ENCODE measurements at regions not wholly inside any gene's neighbourhood (a gene's known extent, or its start where the extent isn't known, plus 50 kb on each side); places are given as distances from the start of the nearest gene placed in this dataset.

- H3K9me3 Mint-ChIP-seq (ENCODE audit: unreplicated experiment) = no peaks in the 10 kb centered on the region
- no peak overlapping the region for H3K4me3 Mint-ChIP-seq (ENCODE audit: unreplicated experiment)
- no peak for TF ChIP-seq CTCF (IDR thresholded peaks at IDR 0.05; ENCODE audit: unreplicated experiment)
- H3K4me1 Mint-ChIP-seq (ENCODE audit: insufficient read depth, unreplicated experiment) = no peaks in the 10 kb centered on the region
- POLR2A ChIA-PET = no interaction called here
- no peaks in the 10 kb centered on the region for H3K27me3 Mint-ChIP-seq (ENCODE audit: insufficient read depth, unreplicated experiment)
- intact Hi-C loops (cut with micrococcal nuclease) = no loop called here
- no peak overlapping the region for H3K27ac Mint-ChIP-seq (ENCODE audit: low read depth, unreplicated experiment)
- BruUV-seq (replicated peaks) = no TSS peak
- CTCF ChIA-PET = no interaction called here
- DNase-seq (ENCODE audit: unreplicated experiment) = no peak
- no peaks in the 10 kb centered on the region for H3K36me3 Mint-ChIP-seq (ENCODE audit: insufficient read depth, unreplicated experiment)
Observed at GRCh38 chr4:148574502-148574901, 132.3 kb upstream of the NR3C2 start.

GRCh38 chr4:148574066-148574465 is 131.9 kb upstream of the NR3C2 start:
- Mint-ChIP-seq H3K36me3 (ENCODE audit: insufficient read depth, unreplicated experiment) (no peaks in the 10 kb centered on the region), H3K4me1 (ENCODE audit: insufficient read depth, unreplicated experiment) (no peaks in the 10 kb centered on the region), H3K9me3 (ENCODE audit: unreplicated experiment) (no peaks in the 10 kb centered on the region), H3K27me3 (ENCODE audit: insufficient read depth, unreplicated experiment) (no peaks in the 10 kb centered on the region), H3K4me3 (ENCODE audit: unreplicated experiment) (no peak overlapping the region), H3K27ac (ENCODE audit: low read depth, unreplicated experiment) (no peak overlapping the region)
- POLR2A ChIA-PET = no interaction called here
- no TSS peak for BruUV-seq (replicated peaks)
- DNase-seq (ENCODE audit: unreplicated experiment) = no peak
- no peak for TF ChIP-seq CTCF (IDR thresholded peaks at IDR 0.05; ENCODE audit: unreplicated experiment)
- intact Hi-C loops (cut with micrococcal nuclease) = no loop called here
- CTCF ChIA-PET = no interaction called here

GRCh38 chr4:148573296-148573695 is 131.1 kb upstream of the NR3C2 start:
- BruUV-seq (replicated peaks) = no TSS peak
- H3K27me3 Mint-ChIP-seq (ENCODE audit: insufficient read depth, unreplicated experiment) = no peaks in the 10 kb centered on the region
- peak; percentile 3 for DNase-seq (ENCODE audit: unreplicated experiment)
- H3K4me1 Mint-ChIP-seq (ENCODE audit: insufficient read depth, unreplicated experiment) = no peaks in the 10 kb centered on the region
- no peaks in the 10 kb centered on the region for H3K9me3 Mint-ChIP-seq (ENCODE audit: unreplicated experiment)
- H3K36me3 Mint-ChIP-seq (ENCODE audit: insufficient read depth, unreplicated experiment) = no peaks in the 10 kb centered on the region
- ChIA-PET CTCF (no interaction called here), POLR2A (no interaction called here)
- no peak overlapping the region for H3K27ac Mint-ChIP-seq (ENCODE audit: low read depth, unreplicated experiment)
- H3K4me3 Mint-ChIP-seq (ENCODE audit: unreplicated experiment) = no peak overlapping the region
- no peak for TF ChIP-seq CTCF (IDR thresholded peaks at IDR 0.05; ENCODE audit: unreplicated experiment)
- intact Hi-C loops (cut with micrococcal nuclease) = no loop called here

GRCh38 chr4:148565801-148566200 is 123.6 kb upstream of the NR3C2 start:
- POLR2A ChIA-PET = interaction anchor here (0.9 kb wide), 1 partner anchor 266 kb away, joined by 3 read pairs; no protein-coding TSS in a partner anchor
- intact Hi-C loops (cut with micrococcal nuclease) = no loop called here
- Mint-ChIP-seq H3K4me3 (ENCODE audit: unreplicated experiment) (no peak overlapping the region), H3K27ac (ENCODE audit: low read depth, unreplicated experiment) (no peak overlapping the region), H3K36me3 (ENCODE audit: insufficient read depth, unreplicated experiment) (no peaks in the 10 kb centered on the region), H3K9me3 (ENCODE audit: unreplicated experiment) (no peaks in the 10 kb centered on the region), H3K4me1 (ENCODE audit: insufficient read depth, unreplicated experiment) (no peaks in the 10 kb centered on the region), H3K27me3 (ENCODE audit: insufficient read depth, unreplicated experiment) (no peaks in the 10 kb centered on the region)
- DNase-seq (ENCODE audit: unreplicated experiment) = no peak
- CTCF ChIA-PET = interaction anchor here (0.7 kb wide), 1 partner anchor 124 kb away, joined by 4 read pairs; no protein-coding TSS in a partner anchor
- no TSS peak for BruUV-seq (replicated peaks)
- TF ChIP-seq CTCF (IDR thresholded peaks at IDR 0.05; ENCODE audit: unreplicated experiment) = no peak
